OCI-LY7 (cell line): ENCODE measurements at regions not wholly inside any gene's neighbourhood (a gene's known extent, or its start where the extent isn't known, plus 50 kb on each side); places are given as distances from the start of the nearest gene placed in this dataset.

Experiments
- EZH2phosphoT487 ChIP-seq: fragments of 200-600 bp; sonication (generic); IDR thresholded peaks from 2 replicates; pipeline ENCODE4 v1.6.1; 2018; ENCODE audit warnings: low read depth, borderline replicate concordance, mild to moderate bottlenecking, mixed run types, antibody characterized with exemption, low read length, moderate library complexity, mixed read lengths
- TF ChIP-seq, protein P1 (sequence below): fragments of 200-600 bp; sonication (generic); conservative IDR thresholded peaks from 2 replicates; pipeline ENCODE4 v1.5.1; 2014; ENCODE audit warnings: mild to moderate bottlenecking, antibody characterized with exemption, low read length, moderate library complexity, mixed read lengths

DNA sequence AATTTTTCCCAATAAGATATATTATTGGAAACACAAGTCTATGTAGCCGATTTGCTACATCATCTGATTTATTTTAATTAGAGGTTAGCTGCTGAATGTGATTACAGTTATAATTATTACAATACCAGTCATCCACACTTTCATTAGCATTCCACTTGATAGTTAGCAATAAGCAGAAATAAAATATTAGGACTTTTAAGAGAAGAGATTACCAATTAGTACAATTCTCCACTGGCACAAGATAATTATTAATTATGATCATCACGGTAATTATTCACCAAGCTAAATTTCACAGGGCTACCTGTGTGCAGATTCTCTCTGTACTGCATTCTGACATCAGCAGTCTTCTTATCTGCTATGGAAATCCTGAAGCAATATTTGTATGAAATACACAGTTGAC, 474.7 kb downstream of the TLE4 start:
- TF ChIP-seq, protein P1, sequence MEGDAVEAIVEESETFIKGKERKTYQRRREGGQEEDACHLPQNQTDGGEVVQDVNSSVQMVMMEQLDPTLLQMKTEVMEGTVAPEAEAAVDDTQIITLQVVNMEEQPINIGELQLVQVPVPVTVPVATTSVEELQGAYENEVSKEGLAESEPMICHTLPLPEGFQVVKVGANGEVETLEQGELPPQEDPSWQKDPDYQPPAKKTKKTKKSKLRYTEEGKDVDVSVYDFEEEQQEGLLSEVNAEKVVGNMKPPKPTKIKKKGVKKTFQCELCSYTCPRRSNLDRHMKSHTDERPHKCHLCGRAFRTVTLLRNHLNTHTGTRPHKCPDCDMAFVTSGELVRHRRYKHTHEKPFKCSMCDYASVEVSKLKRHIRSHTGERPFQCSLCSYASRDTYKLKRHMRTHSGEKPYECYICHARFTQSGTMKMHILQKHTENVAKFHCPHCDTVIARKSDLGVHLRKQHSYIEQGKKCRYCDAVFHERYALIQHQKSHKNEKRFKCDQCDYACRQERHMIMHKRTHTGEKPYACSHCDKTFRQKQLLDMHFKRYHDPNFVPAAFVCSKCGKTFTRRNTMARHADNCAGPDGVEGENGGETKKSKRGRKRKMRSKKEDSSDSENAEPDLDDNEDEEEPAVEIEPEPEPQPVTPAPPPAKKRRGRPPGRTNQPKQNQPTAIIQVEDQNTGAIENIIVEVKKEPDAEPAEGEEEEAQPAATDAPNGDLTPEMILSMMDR = no peak
- no peak for TF ChIP-seq EZH2phosphoT487
